CD14-positive monocyte (primary cell): ENCODE measurements at regions not wholly inside any gene's neighbourhood (a gene's known extent, or its start where the extent isn't known, plus 50 kb on each side); places are given as distances from the start of the nearest gene placed in this dataset.

Experiments used
- DNase-seq, 3 donors: peaks; one replicate each; pipeline ENCODE4 v3.0.0-alpha.2; 2011 to 2022
- H2AFZ ChIP-seq: 2 replicates; pipeline ENCODE4 v1.6.0; 2012; ENCODE audit warnings: mild to moderate bottlenecking, low read depth, low read length, inconsistent platforms; ENCODE audit not compliant: insufficient read depth, poor library complexity, severe bottlenecking
- H3K27ac ChIP-seq, 2 donors: 1 replicate in 1 of 2; 2 replicates in 1 of 2; pipeline ENCODE4 v1.5.1; 2012 to 2013; ENCODE audit warnings: low read length in 2 of 2, control low read depth in 1 of 2, inconsistent platforms in 1 of 2, low read depth in 1 of 2, mild to moderate bottlenecking in 1 of 2
- H3K27me3 ChIP-seq, 2 donors: one replicate each; pipeline versions ENCODE4 v1.6.0 to v1.6.1; 2011 to 2013; ENCODE audit warnings: low read length in 2 of 2; ENCODE audit not compliant: control insufficient read depth in 2 of 2, insufficient read depth in 2 of 2
- H3K36me3 ChIP-seq, 2 donors: replicated peaks in 1 of 2; 1 replicate in 1 of 2; 2 replicates in 1 of 2; pipeline versions ENCODE4 v1.5.1 to v1.6.1; 2012 to 2013; ENCODE audit warnings: low read length in 2 of 2, control low read depth in 1 of 2, inconsistent platforms in 1 of 2, mild to moderate bottlenecking in 1 of 2; ENCODE audit not compliant: insufficient read depth in 2 of 2, control insufficient read depth in 1 of 2
- H3K4me1 ChIP-seq, 2 donors: 1 replicate in 1 of 2; 2 replicates in 1 of 2; pipeline versions ENCODE4 v1.5.1 to v1.6.1; 2012 to 2013; ENCODE audit warnings: low read length in 2 of 2, control low read depth in 1 of 2, inconsistent platforms in 1 of 2, mild to moderate bottlenecking in 1 of 2, moderate library complexity in 1 of 2; ENCODE audit not compliant: insufficient read depth in 2 of 2, control insufficient read depth in 1 of 2
- H3K4me2 ChIP-seq: replicated peaks from 2 replicates; pipeline ENCODE3; 2012; ENCODE audit warnings: low read length, moderate library complexity, mild to moderate bottlenecking; ENCODE audit not compliant: poor library complexity, severe bottlenecking; ENCODE audit errors: extremely low read depth
- H3K4me3 ChIP-seq, 3 experiments: fragments of 200-600 bp in 1 of 3; sonication (generic) in 1 of 3; replicated peaks in 1 of 3; 1 replicate in 2 of 3; 2 replicates in 1 of 3; pipeline ENCODE4 v1.5.1; 2011 to 2013; ENCODE audit warnings: low read length in 3 of 3, mild to moderate bottlenecking in 3 of 3, control low read depth in 2 of 3, low read depth in 2 of 3, inconsistent platforms in 1 of 3, moderate library complexity in 1 of 3
- H3K79me2 ChIP-seq: 2 replicates; pipeline ENCODE4 v1.6.0; 2012; ENCODE audit warnings: mild to moderate bottlenecking, control low read depth, inconsistent platforms, low read length, moderate library complexity; ENCODE audit not compliant: insufficient read depth
- H3K9ac ChIP-seq: 2 replicates; pipeline ENCODE4 v1.6.0; 2017; ENCODE audit warnings: low read length, mild to moderate bottlenecking; ENCODE audit not compliant: insufficient read depth, poor library complexity, severe bottlenecking
- H3K9me3 ChIP-seq, 2 donors: replicated peaks in 1 of 2; 1 replicate in 1 of 2; 2 replicates in 1 of 2; pipeline versions ENCODE4 v1.5.1 to v1.6.1; 2012 to 2013; ENCODE audit warnings: low read length in 2 of 2, control low read depth in 1 of 2; ENCODE audit not compliant: control insufficient read depth in 1 of 2, insufficient read depth in 1 of 2
- H4K20me1 ChIP-seq: 2 replicates; pipeline ENCODE4 v1.6.0; 2012; ENCODE audit warnings: mild to moderate bottlenecking, low read length, control low read depth, moderate library complexity; ENCODE audit not compliant: insufficient read depth
- H3K27ac Mint-ChIP-seq, 7 donors: one replicate each; pipeline ENCODE4 v1.8.0; 2020; ENCODE audit warnings: mild to moderate bottlenecking in 7 of 7, mixed read lengths in 7 of 7, moderate library complexity in 6 of 7, inconsistent platforms in 2 of 7
- H3K27me3 Mint-ChIP-seq, 3 donors: one replicate each; pipeline ENCODE4 v1.8.0; 2021 to 2022; ENCODE audit warnings: low read depth in 3 of 3, mild to moderate bottlenecking in 3 of 3, mixed read lengths in 3 of 3, moderate library complexity in 3 of 3, inconsistent platforms in 1 of 3
- H3K36me3 Mint-ChIP-seq, 2 donors: one replicate each; pipeline ENCODE4 v1.8.0; 2020; ENCODE audit warnings: mixed read lengths in 2 of 2, inconsistent platforms in 1 of 2, mild to moderate bottlenecking in 1 of 2
- H3K4me1 Mint-ChIP-seq: one replicate; pipeline ENCODE4 v1.8.0; 2020; ENCODE audit warnings: mild to moderate bottlenecking, mixed read lengths
- H3K4me3 Mint-ChIP-seq, 2 donors: one replicate each; pipeline ENCODE4 v1.8.0; 2020; ENCODE audit warnings: mild to moderate bottlenecking in 2 of 2, mixed read lengths in 2 of 2, moderate library complexity in 1 of 2
- H3K9me3 Mint-ChIP-seq, 7 donors: one replicate each; pipeline ENCODE4 v1.8.0; 2020 to 2022; ENCODE audit warnings: mixed read lengths in 7 of 7, mild to moderate bottlenecking in 6 of 7, moderate library complexity in 6 of 7, inconsistent platforms in 2 of 7
- CTCF ChIP-seq: fragments of 200-600 bp; IDR thresholded peaks from one replicate; pipeline ENCODE4 v1.8.0; 2022; ENCODE audit warnings: antibody characterized with exemption, mild to moderate bottlenecking
- WGBS: methylation state at CpG from one replicate; pipeline ENCODE4 v1.1.5; 2013; ENCODE audit warnings: missing lambda C conversion rate; ENCODE audit not compliant: insufficient coverage; 5-methylcytosine and 5-hydroxymethylcytosine counted together
- intact Hi-C, 2 donors: fragments of 100-400 bp; cut with micrococcal nuclease; formaldehyde crosslinking; loops; one replicate each; pipeline versions ENCODE4 v1.15.0 to v1.15.1; 2023

- H2AFZ ChIP-seq, result no peak overlapping the region
- H3K4me3 ChIP-seq, result no peak overlapping the region
- no peaks in the 10 kb centered on the region for H3K4me1 Mint-ChIP-seq
- H3K27me3 Mint-ChIP-seq, result peaks cover 0 to 3% (median 2%) of the 10 kb centered on the region in 3 donors
- no peak overlapping the region for H3K9ac ChIP-seq
- no peaks in the 10 kb centered on the region for H4K20me1 ChIP-seq
- H3K4me1 ChIP-seq, result no peaks in the 10 kb centered on the region
- H3K4me2 ChIP-seq, result no peak overlapping the region
- no peak for DNase-seq
- H3K27ac ChIP-seq, result no peak overlapping the region
- no CpG with 5 or more reads among the region's 1 CpG for WGBS
- peaks cover 0 to 6% (median 4%) of the 10 kb centered on the region in 7 donors for H3K9me3 Mint-ChIP-seq
- no peaks in the 10 kb centered on the region for H3K79me2 ChIP-seq
- no peaks in the 10 kb centered on the region for H3K36me3 Mint-ChIP-seq
- intact Hi-C loops, result no loop called here
- no peak overlapping the region for H3K4me3 Mint-ChIP-seq
- no peak overlapping the region for H3K27ac Mint-ChIP-seq
- H3K27me3 ChIP-seq, result no peaks in the 10 kb centered on the region
- no peak for TF ChIP-seq CTCF
- no peaks in the 10 kb centered on the region for H3K36me3 ChIP-seq
- H3K9me3 ChIP-seq, result peaks cover 0 to 6% of the 10 kb centered on the region in 2 donors
Observed at GRCh38 chr13:100898431-100898830, 223.8 kb upstream of the TMTC4 start.

- H3K9me3 Mint-ChIP-seq, result peaks cover 0 to 5% (median 3%) of the 10 kb centered on the region in 7 donors
- no peak for DNase-seq
- Histone ChIP-seq H3K4me1 (no peaks in the 10 kb centered on the region), H3K4me2 (no peak overlapping the region), H3K27me3 (no peaks in the 10 kb centered on the region), H4K20me1 (no peaks in the 10 kb centered on the region), H3K79me2 (no peaks in the 10 kb centered on the region), H3K9me3 (peaks cover 0 to 6% of the 10 kb centered on the region in 2 donors), H2AFZ (no peak overlapping the region), H3K36me3 (no peaks in the 10 kb centered on the region), H3K27ac (no peak overlapping the region), H3K9ac (no peak overlapping the region), H3K4me3 (no peak overlapping the region)
- H3K36me3 Mint-ChIP-seq, result no peaks in the 10 kb centered on the region
- peaks cover 0 to 1% (median 0%) of the 10 kb centered on the region in 3 donors for H3K27me3 Mint-ChIP-seq
- WGBS, result no CpG with 5 or more reads among the region's 2 CpGs
- H3K4me1 Mint-ChIP-seq, result no peaks in the 10 kb centered on the region
- TF ChIP-seq CTCF, result no peak
- no peak overlapping the region for H3K27ac Mint-ChIP-seq
- H3K4me3 Mint-ChIP-seq, result no peak overlapping the region
- intact Hi-C loops, result no loop called here
Observed at GRCh38 chr13:100895651-100896050, 221.1 kb upstream of the TMTC4 start.
